A549 (cell line): ENCODE measurements at regions not wholly inside any gene's neighbourhood (a gene's known extent, or its start where the extent isn't known, plus 50 kb on each side); places are given as distances from the start of the nearest gene placed in this dataset.

Experiments used
- ATAC-seq, 2 experiments: fragments of 200-7000 bp in 1 of 2; fragments of >200 bp in 1 of 2; cut with Nextera tagmentation in 1 of 2; cut with Tn5 transposase in 1 of 2; 3 replicates each; pipeline versions ENCODE4 v1.8.0 to v1.9.1; 2018 to 2020; ENCODE audit warnings: mild to moderate bottlenecking in 1 of 2, moderate library complexity in 1 of 2
- CTCF ChIA-PET: fragments of 300-600 bp; sonication (Branson Sonifier 250); formaldehyde crosslinking; extraction: SDS; loops from one replicate; lab custom pipeline; 2021; ENCODE audit warnings: antibody characterized with exemption, inconsistent platforms; lab: Yijun Ruan, JAX
- POLR2A ChIA-PET: fragments of 350-600 bp; formaldehyde crosslinking; extraction: SDS; loops from one replicate; lab custom pipeline; 2021; ENCODE audit warnings: antibody characterized with exemption, inconsistent platforms; lab: Yijun Ruan, JAX
- DNase-seq, 2 experiments: peaks; one replicate each; pipeline versions ENCODE4 v3.0.0 to v3.0.0-alpha.2; 2011 to 2016; ENCODE audit warnings: low read depth in 1 of 2, low spot score in 1 of 2
- FAIRE-seq: peaks from 2 replicates; lab custom pipeline; 2011; peaks lifted over from hg19 to GRCh38; lab: Jason Lieb, UNC
- H3K27ac ChIP-seq, 2 experiments: fragments of >200 bp; sonication (Bioruptor Twin); formaldehyde crosslinking; 3 replicates each; pipeline ENCODE4 v1.5.1; 2016 to 2017
- H3K4me1 ChIP-seq: fragments of >200 bp; sonication (Bioruptor Twin); formaldehyde crosslinking; 3 replicates; pipeline ENCODE4 v1.6.1; 2016
- H3K4me2 ChIP-seq: fragments of >200 bp; sonication (Bioruptor Twin); formaldehyde crosslinking; 3 replicates; pipeline ENCODE4 v1.6.1; 2016
- H3K4me3 ChIP-seq: fragments of >200 bp; sonication (Bioruptor Twin); formaldehyde crosslinking; 3 replicates; pipeline ENCODE4 v1.5.1; 2016
- H3K9me3 ChIP-seq: fragments of >200 bp; sonication (Bioruptor Twin); formaldehyde crosslinking; 3 replicates; pipeline ENCODE4 v1.6.1; 2016
- CBX2 ChIP-seq: fragments of 200-600 bp; sonication (generic); IDR thresholded peaks from 2 replicates; pipeline ENCODE4 v1.6.1; 2016; ENCODE audit warnings: low read depth, mild to moderate bottlenecking, borderline replicate concordance
- CBX8 ChIP-seq: fragments of 200-600 bp; sonication (generic); IDR thresholded peaks from 2 replicates; pipeline ENCODE4 v1.6.1; 2016
- EHMT2 ChIP-seq: fragments of 200-600 bp; sonication (generic); IDR thresholded peaks from 2 replicates; pipeline ENCODE4 v1.6.1; 2016; ENCODE audit warnings: antibody characterized with exemption, low read depth, mild to moderate bottlenecking, moderate library complexity
- ESRRA ChIP-seq: fragments of 150-350 bp; IDR thresholded peaks from 2 replicates; pipeline ENCODE4 v1.6.1; 2014; ENCODE audit warnings: mild to moderate bottlenecking, low read length, borderline replicate concordance
- FOSL2 ChIP-seq, 2 experiments: fragments of 450-650 bp in 1 of 2; fragments of >200 bp in 1 of 2; sonication (Bioruptor Twin) in 1 of 2; formaldehyde crosslinking; IDR thresholded peaks; 2 replicates each; pipeline versions ENCODE4 v1.5.0 to v1.6.1; 2016 to 2020; ENCODE audit warnings: mild to moderate bottlenecking in 1 of 2, moderate library complexity in 1 of 2
- FOXS1 ChIP-seq: fragments of 250-450 bp; sonication (Bioruptor Pico); IDR thresholded peaks from 2 replicates; pipeline ENCODE4 v1.5.0; 2020; ENCODE audit warnings: mild to moderate bottlenecking, moderate library complexity
- HDAC2 ChIP-seq: fragments of 200-600 bp; sonication (generic); IDR thresholded peaks from 2 replicates; pipeline ENCODE4 v1.6.1; 2016
- HOXA7 ChIP-seq: fragments of 250-450 bp; sonication (Bioruptor Pico); IDR thresholded peaks from 2 replicates; pipeline ENCODE4 v1.5.0; 2020; ENCODE audit warnings: mild to moderate bottlenecking, moderate library complexity
- HOXB5 ChIP-seq: fragments of 250-450 bp; sonication (Bioruptor Pico); IDR thresholded peaks from 2 replicates; pipeline ENCODE4 v1.5.0; 2020; ENCODE audit warnings: mild to moderate bottlenecking, moderate library complexity
- JUN ChIP-seq, 2 experiments: fragments of >200 bp; sonication (Bioruptor Twin); formaldehyde crosslinking; IDR thresholded peaks; 2 replicates in 1 of 2; 3 replicates in 1 of 2; pipeline ENCODE4 v1.6.1; 2016 to 2017
- KDM1A ChIP-seq: fragments of 200-600 bp; sonication (generic); IDR thresholded peaks from 2 replicates; pipeline ENCODE4 v1.6.1; 2016; ENCODE audit warnings: low read depth, mild to moderate bottlenecking
- KDM5A ChIP-seq: fragments of 200-600 bp; sonication (generic); IDR thresholded peaks from 2 replicates; pipeline ENCODE4 v1.6.1; 2016; ENCODE audit warnings: antibody characterized with exemption, mild to moderate bottlenecking
- NR3C1 ChIP-seq: fragments of >200 bp; sonication (Bioruptor Twin); formaldehyde crosslinking; IDR thresholded peaks from 3 replicates; pipeline ENCODE4 v1.6.1; 2017
- PHF8 ChIP-seq: fragments of 200-600 bp; sonication (generic); IDR thresholded peaks from 2 replicates; pipeline ENCODE4 v1.6.1; 2016; ENCODE audit warnings: low read depth, mild to moderate bottlenecking, antibody characterized with exemption, moderate library complexity, borderline replicate concordance
- POLR2A ChIP-seq: IDR thresholded peaks from 2 replicates; pipeline ENCODE4 v1.6.1; 2012; ENCODE audit warnings: mild to moderate bottlenecking, low read length
- RAD21 ChIP-seq, 2 experiments: fragments of >200 bp in 1 of 2; sonication (Bioruptor Twin) in 1 of 2; formaldehyde crosslinking in 1 of 2; IDR thresholded peaks in 1 of 2; conservative IDR thresholded peaks in 1 of 2; 2 replicates in 1 of 2; 3 replicates in 1 of 2; pipeline ENCODE4 v1.6.1; 2012 to 2018; ENCODE audit warnings: inconsistent platforms in 1 of 2
- RCOR1 ChIP-seq: fragments of 150-350 bp; IDR thresholded peaks from 2 replicates; pipeline ENCODE4 v1.6.1; 2014; ENCODE audit warnings: antibody characterized with exemption, low read length, low read depth
- RFX5 ChIP-seq: fragments of 450-650 bp; IDR thresholded peaks from 2 replicates; pipeline ENCODE4 v1.7.1; 2014; ENCODE audit warnings: antibody characterized with exemption, mild to moderate bottlenecking, moderate library complexity
- RNF2 ChIP-seq: fragments of 200-600 bp; sonication (generic); IDR thresholded peaks from 2 replicates; pipeline ENCODE4 v1.6.1; 2016; ENCODE audit warnings: low read depth, mild to moderate bottlenecking, antibody characterized with exemption, moderate library complexity, borderline replicate concordance
- SREBF2 ChIP-seq: fragments of 450-650 bp; IDR thresholded peaks from 2 replicates; pipeline ENCODE4 v1.6.1; 2014; ENCODE audit warnings: mild to moderate bottlenecking, moderate library complexity
- TP53 ChIP-seq: fragments of 250-450 bp; sonication (Bioruptor Pico); IDR thresholded peaks from 2 replicates; pipeline ENCODE4 v1.5.0; 2021; ENCODE audit warnings: mild to moderate bottlenecking, moderate library complexity
- ZNF302 ChIP-seq: fragments of 250-450 bp; sonication (Bioruptor Pico); IDR thresholded peaks from 2 replicates; pipeline ENCODE4 v1.9.0; 2021; ENCODE audit warnings: inconsistent platforms, mild to moderate bottlenecking, moderate library complexity
- ZSCAN20 ChIP-seq: fragments of 250-450 bp; sonication (Bioruptor Pico); IDR thresholded peaks from 2 replicates; pipeline ENCODE4 v1.8.0; 2022; ENCODE audit warnings: mild to moderate bottlenecking, moderate library complexity
- WGBS: methylation state at CpG from one replicate; pipeline ENCODE4 v1.1.6; 2017; ENCODE audit errors: missing lambda C conversion rate; 5-methylcytosine and 5-hydroxymethylcytosine counted together
- TF ChIP-seq, protein P1 (sequence below): fragments of 250-450 bp; sonication (Bioruptor Pico); IDR thresholded peaks from 2 replicates; pipeline ENCODE4 v1.5.0; 2020; ENCODE audit warnings: low read depth, mild to moderate bottlenecking, moderate library complexity
- TF ChIP-seq, protein P2 (sequence below): fragments of 150-350 bp; IDR thresholded peaks from 2 replicates; pipeline ENCODE4 v1.6.1; 2014; ENCODE audit warnings: low read depth, mild to moderate bottlenecking, low read length
- TF ChIP-seq, protein P3 (sequence below): IDR thresholded peaks from 2 replicates; pipeline ENCODE4 v1.6.1; 2012
- TF ChIP-seq, protein P4 (sequence below): fragments of 250-450 bp; sonication (Bioruptor Pico); IDR thresholded peaks from 2 replicates; pipeline ENCODE4 v1.5.0; 2021; ENCODE audit warnings: mild to moderate bottlenecking, moderate library complexity, borderline replicate concordance

DNA sequence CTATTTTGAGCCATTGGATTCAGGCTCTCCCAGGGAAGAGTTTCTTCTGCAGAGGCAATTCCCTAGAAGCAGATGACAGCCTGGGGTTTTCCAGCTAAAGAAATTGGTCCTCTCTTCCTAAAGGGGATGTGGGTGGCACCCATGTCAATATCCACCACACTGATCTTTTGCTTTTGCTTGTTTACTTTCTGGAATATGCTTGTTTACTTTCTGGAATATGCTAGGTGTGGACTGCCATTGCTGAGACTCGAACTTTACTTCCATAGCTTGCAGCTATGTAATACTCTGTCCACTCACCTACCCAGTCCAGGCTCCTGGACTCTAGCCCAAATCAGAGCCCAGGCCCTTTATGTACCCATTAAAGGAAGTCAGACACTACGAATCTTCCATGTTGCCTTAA lies 92.1 kb upstream of the SMYD2 start:
- Histone ChIP-seq H3K4me3 (no peak overlapping the region), H3K27ac (no peak overlapping the region), H3K9me3 (no peaks in the 10 kb centered on the region), H3K4me1 (no peaks in the 10 kb centered on the region), H3K4me2 (no peak overlapping the region)
- no peak for FAIRE-seq
- WGBS, result 24% methylated on average over 2 of the region's 2 CpGs
- ChIA-PET CTCF (interaction anchor here (0.8 kb wide), 1 partner anchor 142 kb away, joined by 3 read pairs; no protein-coding TSS in a partner anchor), POLR2A (no interaction called here)
- ATAC-seq, result no peak
- DNase-seq, result no peak
- TF ChIP-seq SREBF2 (no peak), PHF8 (no peak), FOXS1 (no peak), TP53 (CRISPR knock-in tag) (no peak), HDAC2 (no peak), ESRRA (no peak), ZSCAN20 (CRISPR knock-in tag) (no peak), RNF2 (no peak), RCOR1 (no peak)
- TF ChIP-seq, protein P1, sequence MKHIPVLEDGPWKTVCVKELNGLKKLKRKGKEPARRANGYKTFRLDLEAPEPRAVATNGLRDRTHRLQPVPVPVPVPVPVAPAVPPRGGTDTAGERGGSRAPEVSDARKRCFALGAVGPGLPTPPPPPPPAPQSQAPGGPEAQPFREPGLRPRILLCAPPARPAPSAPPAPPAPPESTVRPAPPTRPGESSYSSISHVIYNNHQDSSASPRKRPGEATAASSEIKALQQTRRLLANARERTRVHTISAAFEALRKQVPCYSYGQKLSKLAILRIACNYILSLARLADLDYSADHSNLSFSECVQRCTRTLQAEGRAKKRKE (CRISPR knock-in tag), result no peak

DNA sequence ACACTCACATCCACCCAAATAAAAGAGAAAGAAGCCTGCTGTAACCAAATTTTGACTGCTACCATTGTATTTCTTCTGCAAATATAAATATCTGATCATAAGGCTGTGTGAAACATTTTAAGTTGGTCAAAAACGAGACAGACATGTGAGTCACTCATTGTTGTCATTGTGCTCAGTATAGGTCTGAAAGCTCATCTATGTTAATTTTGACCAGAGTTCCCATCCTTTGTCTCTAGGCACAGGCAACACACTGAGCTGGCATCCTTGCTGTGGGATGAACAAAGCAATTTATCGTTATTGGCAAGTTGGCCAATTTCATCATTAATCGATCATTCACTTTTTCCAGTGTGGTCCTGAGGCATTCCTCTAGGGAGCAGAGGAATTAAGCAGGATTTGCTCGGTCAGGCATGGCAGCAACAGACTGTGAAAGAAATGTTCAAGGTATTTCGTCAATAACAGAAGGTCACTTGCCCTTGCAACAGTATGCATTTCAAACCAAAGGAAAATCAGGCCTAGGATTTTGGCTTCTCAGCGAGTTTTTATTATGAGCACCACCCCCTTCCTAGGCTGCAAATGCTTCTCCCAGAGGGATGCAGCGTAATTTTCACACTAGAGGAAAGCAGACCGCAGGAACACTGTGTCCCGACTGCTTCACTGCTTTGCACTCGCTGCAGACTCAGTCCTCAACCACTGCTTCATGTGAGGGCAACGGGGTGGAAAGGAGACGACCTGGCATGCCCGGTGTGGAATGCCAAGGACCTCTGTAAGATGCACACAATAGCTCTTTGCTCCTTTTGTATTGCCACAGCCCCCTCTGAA lies 87.9 kb upstream of the SMYD2 start:
- Histone ChIP-seq H3K4me2 (no peak overlapping the region), H3K9me3 (no peaks in the 10 kb centered on the region), H3K27ac (no peak overlapping the region), H3K4me1 (no peaks in the 10 kb centered on the region), H3K4me3 (no peak overlapping the region)
- FAIRE-seq (no peak), ATAC-seq (no peak), DNase-seq (no peak)
- POLR2A ChIA-PET, result no interaction called here
- TF ChIP-seq CBX8 (no peak), RNF2 (no peak), HOXB5 (CRISPR knock-in tag) (no peak), KDM5A (no peak), JUN (IDR thresholded peaks at IDR 0.05) (no peak), PHF8 (no peak), RFX5 (no peak), EHMT2 (no peak)
- TF ChIP-seq, protein P2, sequence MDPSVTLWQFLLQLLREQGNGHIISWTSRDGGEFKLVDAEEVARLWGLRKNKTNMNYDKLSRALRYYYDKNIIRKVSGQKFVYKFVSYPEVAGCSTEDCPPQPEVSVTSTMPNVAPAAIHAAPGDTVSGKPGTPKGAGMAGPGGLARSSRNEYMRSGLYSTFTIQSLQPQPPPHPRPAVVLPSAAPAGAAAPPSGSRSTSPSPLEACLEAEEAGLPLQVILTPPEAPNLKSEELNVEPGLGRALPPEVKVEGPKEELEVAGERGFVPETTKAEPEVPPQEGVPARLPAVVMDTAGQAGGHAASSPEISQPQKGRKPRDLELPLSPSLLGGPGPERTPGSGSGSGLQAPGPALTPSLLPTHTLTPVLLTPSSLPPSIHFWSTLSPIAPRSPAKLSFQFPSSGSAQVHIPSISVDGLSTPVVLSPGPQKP, result no peak
- TF ChIP-seq, protein P3, sequence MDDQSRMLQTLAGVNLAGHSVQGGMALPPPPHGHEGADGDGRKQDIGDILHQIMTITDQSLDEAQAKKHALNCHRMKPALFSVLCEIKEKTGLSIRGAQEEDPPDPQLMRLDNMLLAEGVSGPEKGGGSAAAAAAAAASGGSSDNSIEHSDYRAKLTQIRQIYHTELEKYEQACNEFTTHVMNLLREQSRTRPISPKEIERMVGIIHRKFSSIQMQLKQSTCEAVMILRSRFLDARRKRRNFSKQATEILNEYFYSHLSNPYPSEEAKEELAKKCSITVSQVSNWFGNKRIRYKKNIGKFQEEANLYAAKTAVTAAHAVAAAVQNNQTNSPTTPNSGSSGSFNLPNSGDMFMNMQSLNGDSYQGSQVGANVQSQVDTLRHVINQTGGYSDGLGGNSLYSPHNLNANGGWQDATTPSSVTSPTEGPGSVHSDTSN, result no peak
- WGBS, result 52% methylated on average over 13 of the region's 13 CpGs
- CTCF ChIA-PET, result no interaction called here

DNA sequence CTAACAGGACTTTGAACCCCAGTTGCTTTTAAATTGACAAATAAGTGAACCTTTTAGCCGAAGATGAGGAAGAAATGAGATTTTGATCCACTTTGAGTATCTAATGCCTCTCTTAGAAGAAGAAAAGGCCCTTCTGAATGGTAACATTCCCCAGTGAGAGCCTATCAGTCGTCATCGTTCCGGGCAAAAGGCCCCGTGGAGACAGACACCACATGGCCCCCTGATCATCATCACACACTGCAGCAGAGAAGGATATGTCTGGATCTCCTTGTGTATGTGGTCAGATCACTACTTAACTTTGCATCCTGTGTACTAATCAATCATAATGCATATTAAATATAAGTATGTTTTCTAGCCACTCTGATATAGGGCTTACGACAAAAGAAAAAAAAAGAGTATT lies 87.3 kb upstream of the SMYD2 start:
- CTCF ChIA-PET, result no interaction called here
- ATAC-seq (no peak), DNase-seq (no peak), FAIRE-seq (no peak)
- Histone ChIP-seq H3K27ac (no peak overlapping the region), H3K4me3 (no peak overlapping the region), H3K4me1 (no peaks in the 10 kb centered on the region), H3K4me2 (no peak overlapping the region), H3K9me3 (no peaks in the 10 kb centered on the region)
- WGBS, result 73% methylated on average over 6 of the region's 6 CpGs
- POLR2A ChIA-PET, result no interaction called here
- TF ChIP-seq FOSL2 (IDR thresholded peaks at IDR 0.05), result no peak
- TF ChIP-seq FOSL2 (CRISPR knock-in tag; IDR thresholded peaks at IDR 0.05), result no peak
- TF ChIP-seq, protein P2, result no peak
- TF ChIP-seq NR3C1, result no peak
- TF ChIP-seq, protein P4, sequence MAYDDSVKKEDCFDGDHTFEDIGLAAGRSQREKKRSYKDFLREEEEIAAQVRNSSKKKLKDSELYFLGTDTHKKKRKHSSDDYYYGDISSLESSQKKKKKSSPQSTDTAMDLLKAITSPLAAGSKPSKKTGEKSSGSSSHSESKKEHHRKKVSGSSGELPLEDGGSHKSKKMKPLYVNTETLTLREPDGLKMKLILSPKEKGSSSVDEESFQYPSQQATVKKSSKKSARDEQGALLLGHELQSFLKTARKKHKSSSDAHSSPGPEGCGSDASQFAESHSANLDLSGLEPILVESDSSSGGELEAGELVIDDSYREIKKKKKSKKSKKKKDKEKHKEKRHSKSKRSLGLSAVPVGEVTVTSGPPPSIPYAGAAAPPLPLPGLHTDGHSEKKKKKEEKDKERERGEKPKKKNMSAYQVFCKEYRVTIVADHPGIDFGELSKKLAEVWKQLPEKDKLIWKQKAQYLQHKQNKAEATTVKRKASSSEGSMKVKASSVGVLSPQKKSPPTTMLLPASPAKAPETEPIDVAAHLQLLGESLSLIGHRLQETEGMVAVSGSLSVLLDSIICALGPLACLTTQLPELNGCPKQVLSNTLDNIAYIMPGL, result no peak
- no peak for TF ChIP-seq RAD21 (conservative IDR thresholded peaks at IDR 0.05 in 1 of 2, IDR thresholded peaks at IDR 0.05 in 1 of 2)
- no peak for TF ChIP-seq KDM1A
- no peak for TF ChIP-seq ZNF302
- TF ChIP-seq, protein P1 (CRISPR knock-in tag), result no peak
- no peak for TF ChIP-seq RNF2
- TF ChIP-seq HOXA7 (CRISPR knock-in tag), result no peak
- no peak for TF ChIP-seq CBX2
- TF ChIP-seq POLR2A, result no peak
